GM12874 (cell line): ENCODE measurements at regions not wholly inside any gene's neighbourhood (a gene's known extent, or its start where the extent isn't known, plus 50 kb on each side); places are given as distances from the start of the nearest gene placed in this dataset.

ENCODE experiments used
- CTCF ChIP-seq: IDR thresholded peaks from 2 replicates; pipeline ENCODE4 v1.5.1; 2011; ENCODE audit warnings: low read depth, mild to moderate bottlenecking, control low read depth, low read length, moderate library complexity; ENCODE audit not compliant: insufficient read depth

- TF ChIP-seq CTCF: no peak
Measured at GRCh38 chr1:208977012-208977411, 606.5 kb upstream of the CAMK1G start.

- TF ChIP-seq CTCF: no peak
Measured at GRCh38 chr1:208977638-208978256, 605.8 kb upstream of the CAMK1G start.

GRCh38 chr1:208979776-208980175 lies 603.7 kb upstream of the CAMK1G start:
- TF ChIP-seq CTCF: no peak

- no peak for TF ChIP-seq CTCF
Measured at GRCh38 chr1:208980605-208981004, 602.9 kb upstream of the CAMK1G start.

- TF ChIP-seq CTCF: no peak
Measured at GRCh38 chr1:208985231-208985630, 598.3 kb upstream of the CAMK1G start.

GRCh38 chr1:208988811-208989222 lies 594.7 kb upstream of the CAMK1G start:
- TF ChIP-seq CTCF: no peak

- no peak for TF ChIP-seq CTCF
Measured at GRCh38 chr1:208990456-208990855, 593.1 kb upstream of the CAMK1G start.
